Pons (tissue), 1 donor: ENCODE measurements at regions not wholly inside any gene's neighbourhood (a gene's known extent, or its start where the extent isn't known, plus 50 kb on each side); places are given as distances from the start of the nearest gene placed in this dataset.

ENCODE experiments used
- DNase-seq: peaks from one replicate; pipeline ENCODE4 v3.0.0-alpha.2; 2016; ENCODE audit warnings: low spot score

DNA sequence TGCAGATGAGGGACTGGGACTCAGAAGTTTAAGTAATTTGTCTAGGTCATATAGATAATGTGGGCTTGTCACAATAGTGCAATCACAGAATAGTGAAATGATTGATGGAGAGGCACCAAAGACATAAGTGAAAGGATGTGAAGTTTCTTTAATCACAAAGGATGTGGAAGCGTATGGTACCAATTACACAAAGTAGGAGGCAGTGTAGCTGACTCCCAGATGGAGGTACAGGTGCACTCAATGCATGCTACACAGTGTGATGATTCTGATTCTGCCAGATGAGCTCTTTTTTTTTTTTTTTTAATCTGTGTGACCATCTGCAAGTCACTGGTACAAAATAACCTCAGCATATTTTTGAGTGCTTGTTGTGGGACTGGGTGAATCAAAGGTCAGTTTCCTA, 411.3 kb downstream of the SPRY1 start:
- DNase-seq = no peak

DNA sequence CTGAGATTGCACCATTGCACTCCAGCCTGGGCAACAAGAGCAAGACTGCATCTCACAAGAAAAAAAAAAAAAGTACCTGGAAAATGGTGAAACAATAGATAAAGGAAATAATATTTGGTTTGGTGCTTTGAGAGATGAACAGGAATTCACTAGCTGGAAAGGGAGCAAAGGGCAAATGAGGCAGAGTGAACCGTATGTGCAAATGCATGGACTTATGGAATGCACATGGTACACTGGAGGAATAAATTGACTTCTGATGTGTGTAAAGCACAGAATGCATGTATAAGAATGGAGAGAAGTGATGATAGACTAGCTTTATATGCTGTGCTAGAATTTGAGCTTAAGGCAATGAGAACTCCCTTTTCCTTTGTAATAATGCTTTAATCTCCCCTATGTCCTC, 413.3 kb downstream of the SPRY1 start:
- no peak for DNase-seq

DNA sequence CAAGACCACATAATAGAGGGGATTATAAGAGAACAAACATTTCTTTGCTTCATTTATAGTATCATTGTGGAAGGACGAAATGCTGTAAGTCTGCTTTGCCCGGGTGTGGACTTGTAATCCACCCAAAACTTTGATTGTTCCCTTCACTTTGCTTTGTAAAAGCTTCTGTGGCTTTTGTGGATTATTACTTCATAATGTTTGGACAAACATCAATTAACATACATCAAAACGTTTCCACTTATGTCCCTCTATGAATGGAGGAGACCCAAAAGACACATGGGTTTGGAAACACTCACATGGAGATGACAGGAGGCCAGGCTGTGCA, 415.4 kb downstream of the SPRY1 start:
- DNase-seq = no peak

DNA sequence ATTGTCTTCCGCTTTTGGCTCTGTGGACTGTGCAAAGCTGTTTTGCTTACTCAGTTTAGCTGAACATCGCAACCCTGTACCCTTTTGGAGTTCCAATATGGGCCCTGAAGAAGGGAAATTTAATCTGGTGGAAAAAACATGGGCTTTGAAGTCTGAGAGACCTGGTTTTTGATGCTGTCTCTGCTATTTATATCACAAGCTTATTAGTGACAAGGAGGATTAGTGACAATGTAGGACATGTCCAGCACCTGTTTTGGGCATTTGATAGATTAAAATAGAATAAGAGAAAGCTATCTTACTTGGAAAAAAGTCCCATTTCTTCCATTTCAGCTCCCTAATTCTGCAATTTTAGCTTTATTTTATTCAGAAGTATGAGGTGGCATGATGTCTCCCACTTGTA, 417.3 kb downstream of the SPRY1 start:
- no peak for DNase-seq

DNA sequence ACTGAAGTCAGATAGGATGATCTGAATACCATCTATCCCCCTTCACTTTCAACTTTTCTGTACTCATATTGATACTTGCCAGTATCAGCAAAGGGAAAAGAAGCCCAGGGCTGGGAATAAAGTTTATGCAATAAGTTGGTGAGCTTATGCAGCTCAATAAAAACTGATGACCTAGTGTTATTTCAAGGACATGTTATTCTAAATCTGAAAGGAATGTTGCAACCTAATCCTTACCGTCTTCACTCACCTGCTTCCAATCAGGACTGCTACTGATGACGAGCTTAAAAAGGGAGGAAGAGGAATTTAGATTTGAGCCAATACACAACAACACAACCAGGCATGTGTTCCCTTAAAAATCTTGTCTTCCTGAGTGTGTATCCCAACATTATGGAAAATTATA, 419.9 kb downstream of the SPRY1 start:
- no peak for DNase-seq

DNA sequence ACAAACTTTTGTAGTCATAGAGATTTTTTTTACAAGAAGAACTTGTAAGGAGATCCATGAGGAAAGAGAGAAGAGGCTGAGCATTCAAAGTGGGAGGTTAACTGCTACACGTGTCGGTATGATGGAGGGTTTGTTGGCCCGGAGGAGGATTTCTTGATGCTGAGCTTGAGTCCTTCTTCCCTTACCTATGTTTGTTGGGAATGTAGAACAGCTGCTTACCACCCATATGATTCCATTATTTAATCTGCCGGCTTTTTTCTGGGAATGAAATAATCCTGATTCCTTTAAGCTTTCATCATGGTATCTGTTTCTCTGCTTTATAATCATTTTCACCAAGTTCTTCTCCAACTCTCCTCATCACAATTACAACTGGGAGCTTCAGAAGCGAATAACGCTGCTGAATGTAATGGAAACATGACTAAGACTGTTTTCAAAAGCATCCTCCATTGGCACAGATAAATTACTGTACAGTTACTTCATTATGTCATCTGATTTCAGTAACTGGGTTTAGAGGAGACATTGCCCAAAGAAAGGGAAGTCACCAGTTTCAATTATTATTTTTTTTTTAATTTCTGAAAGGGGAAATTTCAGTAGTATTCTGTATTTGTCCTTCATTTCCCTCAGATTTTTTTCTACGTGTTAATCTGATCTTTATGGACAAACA, 420.6 kb downstream of the SPRY1 start:
- DNase-seq = no peak

DNA sequence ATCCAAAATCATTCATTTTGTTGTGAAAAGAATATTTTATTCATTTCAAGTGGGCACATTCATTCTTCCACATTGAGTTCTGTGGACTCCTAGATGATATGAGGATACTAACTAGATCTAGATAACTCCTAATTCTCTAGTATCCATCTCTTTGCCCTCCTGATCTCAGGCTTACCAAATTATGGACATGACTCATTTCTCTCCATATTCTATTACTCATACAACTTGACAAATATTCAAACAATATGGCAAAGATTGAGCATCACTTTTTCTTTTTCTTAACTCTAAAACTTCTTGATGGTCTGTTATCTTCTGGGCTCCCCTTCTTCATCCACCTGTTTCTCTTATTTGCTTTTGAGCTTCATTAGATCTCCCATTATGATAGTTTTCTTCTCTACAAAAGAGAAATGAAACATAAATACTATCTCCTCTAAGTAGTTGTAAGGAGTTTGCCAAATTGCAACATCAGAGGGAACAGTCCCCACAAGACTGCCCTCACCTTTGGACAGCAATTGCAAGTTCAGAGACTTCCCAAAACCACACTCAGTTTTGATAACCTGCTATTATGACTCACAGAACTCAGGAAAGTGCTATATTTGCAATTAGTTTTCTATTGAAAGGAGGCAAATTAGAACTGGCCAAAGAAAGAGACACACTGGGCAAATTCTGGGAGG, 422.9 kb downstream of the SPRY1 start:
- DNase-seq = no peak

DNA sequence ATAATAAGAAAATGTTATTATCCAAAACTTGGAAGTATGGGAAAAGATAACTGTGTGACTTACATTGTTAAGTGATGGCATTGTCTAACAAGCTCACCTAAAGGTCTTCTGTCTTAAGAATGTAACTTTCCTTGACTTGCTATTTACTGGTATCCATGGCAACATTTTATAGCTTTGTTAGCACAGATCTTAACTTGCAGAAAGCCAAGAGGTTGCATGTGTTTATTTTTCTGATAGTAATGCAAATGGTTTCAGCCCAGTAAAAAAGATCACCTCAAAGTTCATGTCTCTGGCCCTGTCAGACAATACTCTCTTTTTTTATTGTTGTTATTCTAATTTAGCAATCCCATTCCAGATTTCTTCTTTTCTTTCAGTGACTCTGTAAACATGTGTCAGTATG, 425.3 kb downstream of the SPRY1 start:
- DNase-seq = no peak

DNA sequence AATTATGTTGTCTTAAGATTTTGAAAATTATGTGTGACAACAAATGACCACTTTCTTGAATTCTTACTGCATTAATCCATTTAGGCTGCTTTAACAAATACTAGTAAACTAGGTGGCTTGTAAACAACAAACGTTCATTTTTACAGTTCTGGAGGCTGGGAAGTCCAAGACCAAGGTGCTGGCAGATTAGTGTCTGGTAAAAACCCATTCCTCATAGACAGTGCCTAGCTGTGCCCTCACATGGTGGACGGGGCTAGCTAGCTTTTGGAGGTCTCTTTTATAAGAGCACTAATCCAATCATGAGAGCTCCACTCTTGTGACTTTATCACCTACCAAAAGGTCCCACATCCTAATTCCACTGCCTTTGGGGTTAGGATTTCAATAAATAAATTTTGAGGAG, 425.8 kb downstream of the SPRY1 start:
- DNase-seq = no peak

DNA sequence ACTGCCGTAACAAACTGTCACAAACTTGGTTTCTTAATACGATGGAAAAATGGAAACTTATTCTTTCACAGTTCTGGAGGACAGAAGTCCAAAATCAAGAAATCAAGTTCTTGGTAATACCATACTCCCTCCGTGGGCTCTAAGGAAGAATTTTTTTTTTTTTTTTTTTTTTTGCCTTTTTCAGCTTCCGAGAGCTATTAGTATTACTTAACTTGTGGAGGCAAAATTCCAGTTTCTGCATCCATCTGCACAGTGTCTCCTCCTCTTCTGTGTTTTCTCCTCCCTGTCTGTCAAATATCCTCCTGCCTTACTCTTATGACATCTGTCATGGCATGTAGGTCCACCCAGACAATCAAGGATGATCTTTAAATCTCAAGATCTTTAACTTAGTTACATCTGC, 426.6 kb downstream of the SPRY1 start:
- no peak for DNase-seq

DNA sequence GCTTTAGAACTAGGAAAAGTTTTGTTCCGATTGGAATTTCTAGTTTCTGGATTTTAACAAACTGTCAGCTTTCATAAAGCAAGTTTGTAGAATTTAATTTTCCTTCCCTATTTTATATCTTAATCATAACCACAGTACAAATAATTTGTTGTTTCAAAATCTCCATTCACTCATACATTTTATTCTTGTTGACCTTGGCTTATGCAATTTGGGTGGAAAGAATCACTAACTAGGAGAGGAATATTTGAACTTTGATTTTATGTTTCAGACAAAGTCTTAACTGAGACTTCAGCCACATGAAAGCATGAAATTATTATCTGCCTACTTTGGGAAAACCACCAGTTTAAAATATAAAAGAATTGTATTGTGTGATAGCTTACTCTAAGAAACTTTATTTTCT, 427.9 kb downstream of the SPRY1 start:
- DNase-seq = no peak

DNA sequence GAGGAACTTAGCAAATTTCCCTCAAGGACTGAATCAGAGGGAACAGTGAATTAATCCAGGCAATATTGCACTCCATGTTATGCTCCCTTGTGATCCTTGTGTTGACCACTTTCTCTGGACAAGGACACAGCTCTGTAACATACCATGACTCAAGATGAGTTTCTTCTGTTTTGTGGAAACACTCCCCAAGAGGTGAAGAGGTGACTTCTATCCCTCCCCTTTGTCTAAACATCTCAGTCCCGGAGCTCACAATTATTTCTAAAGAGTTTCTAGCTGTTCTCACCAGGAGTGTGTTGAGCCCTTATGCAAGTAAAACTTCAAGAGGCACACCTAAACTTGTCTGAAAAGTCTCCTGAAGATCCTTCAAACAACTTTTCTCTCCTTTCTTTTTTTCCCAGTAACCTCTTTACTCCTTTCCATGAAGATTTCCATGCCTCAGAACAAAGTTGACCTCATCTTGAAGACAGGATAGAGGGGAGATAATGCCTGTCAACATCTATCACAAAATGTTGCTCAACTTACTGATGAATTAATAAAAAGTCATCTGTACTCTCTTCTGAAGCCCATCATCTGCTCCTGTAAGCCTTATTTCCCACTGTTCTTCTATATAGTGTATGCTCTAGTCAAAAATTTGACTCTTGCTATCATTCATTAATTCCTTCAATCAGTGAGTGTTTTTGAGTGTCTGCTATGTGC, 429.1 kb downstream of the SPRY1 start:
- no peak for DNase-seq

DNA sequence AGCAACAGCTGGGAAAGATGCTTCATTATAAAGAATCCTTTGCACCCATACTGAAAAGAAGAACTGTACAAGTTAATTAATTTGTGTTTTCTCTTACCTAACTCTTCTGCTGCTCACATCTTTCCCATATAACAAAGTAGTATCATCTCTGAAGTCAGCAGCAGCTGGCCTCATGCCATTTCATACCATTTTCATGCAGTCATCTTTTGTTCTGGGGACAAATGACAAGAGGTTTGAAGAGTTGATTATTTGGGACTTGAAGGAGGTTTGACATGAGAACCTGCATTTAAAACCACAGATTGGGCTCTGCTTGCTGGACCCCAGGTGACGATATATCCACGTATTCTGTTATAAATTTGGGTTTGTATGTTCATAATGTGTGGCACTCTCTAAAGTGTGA, 430.3 kb downstream of the SPRY1 start:
- DNase-seq = no peak

DNA sequence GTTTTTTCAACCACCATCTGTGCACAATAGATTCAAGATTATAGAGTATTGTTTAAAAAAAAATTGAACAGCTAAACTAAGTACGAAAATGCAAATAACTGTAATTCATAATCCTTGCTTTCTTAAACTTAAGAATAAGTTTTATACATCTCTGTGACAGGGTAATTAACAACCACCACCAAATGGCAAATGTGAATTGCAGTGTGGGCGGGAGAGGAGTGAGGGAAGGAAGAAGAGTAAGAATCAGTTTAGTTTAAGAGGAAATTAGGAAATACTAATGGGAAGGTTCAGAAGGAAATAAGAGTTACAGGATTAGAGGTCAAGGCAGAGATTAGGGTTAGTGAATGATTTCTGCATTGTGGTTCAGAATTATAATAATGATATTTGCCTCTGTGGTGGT, 430.9 kb downstream of the SPRY1 start:
- DNase-seq = no peak

DNA sequence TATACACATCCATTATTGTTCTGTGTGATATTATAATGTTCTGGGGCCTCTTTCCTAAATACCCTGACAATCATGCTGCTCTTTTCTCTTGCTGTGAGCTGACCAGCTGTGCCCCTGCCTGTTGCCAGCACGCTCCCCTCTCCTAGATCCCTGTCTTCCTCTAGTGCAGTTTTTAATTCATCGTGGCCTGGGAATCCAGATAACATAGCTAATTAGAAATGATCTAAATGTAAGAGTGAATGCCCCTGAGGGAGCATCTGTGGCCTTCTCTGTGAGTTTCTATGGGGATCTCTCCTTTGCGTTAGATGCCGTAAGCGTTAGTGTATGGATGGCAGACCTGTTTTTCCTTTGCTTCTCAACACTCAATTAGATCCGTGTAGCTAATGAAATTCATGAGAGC, 434.3 kb downstream of the SPRY1 start:
- no peak for DNase-seq

DNA sequence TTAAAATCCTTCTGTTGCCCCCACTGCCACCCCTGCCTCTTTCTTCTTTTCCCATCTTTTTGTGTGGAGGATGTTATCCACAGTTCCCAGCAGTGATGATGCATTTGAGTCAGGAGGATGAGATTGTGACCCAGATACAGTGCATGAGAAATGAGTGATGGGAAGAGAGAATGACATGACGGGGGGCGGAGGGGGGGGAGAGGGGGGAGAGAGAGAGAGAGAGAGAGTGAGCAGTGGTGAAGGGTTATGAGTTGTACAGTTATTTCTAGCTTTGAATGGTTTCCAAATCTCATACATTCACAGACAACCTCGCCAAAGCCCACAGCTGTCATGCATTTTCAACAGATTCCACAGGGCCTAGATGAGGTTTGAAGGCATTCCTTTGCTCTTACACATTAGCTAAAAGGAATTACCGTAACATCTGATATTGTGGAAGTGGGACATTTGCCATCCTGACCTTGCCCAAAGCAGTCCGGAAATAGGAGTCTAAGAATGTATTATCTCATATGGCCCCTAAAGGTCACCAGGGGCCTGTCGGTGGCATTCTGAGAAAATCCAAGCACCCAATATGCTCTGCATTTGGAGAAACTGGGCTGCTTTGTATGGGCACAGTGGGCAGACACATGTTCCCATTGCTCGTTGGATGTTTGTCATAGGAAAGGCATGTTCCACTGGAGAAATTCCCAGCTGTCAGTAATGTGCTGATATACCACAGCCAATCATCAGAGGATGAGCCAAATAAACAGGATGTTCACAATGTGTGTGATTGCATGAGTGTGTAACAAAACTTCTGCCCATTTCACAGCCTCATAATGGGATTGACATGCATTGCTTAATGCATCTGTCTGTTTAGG, 435.8 kb downstream of the SPRY1 start:
- DNase-seq = no peak

DNA sequence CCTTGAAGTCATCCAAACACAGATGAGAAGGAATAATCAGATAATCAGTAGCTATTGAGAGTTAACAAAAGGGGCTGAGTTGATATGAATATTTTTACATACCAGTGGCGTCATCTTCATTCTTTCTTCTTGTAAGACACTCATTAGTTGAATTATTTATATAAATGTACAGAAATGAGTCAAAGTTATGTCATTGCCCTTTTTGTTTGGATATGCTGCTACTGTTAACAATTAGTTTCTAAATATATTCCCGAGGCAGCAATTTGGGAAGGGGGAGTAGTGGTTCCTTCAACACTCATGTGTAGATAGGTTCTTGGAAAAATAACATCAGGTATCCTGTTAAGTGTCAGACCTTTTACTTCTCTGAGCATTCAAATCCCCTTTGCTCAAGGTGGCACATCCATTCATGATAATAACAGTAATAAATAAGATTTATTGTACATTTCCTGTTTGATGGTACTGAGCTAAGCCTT, 436.6 kb downstream of the SPRY1 start:
- no peak for DNase-seq

DNA sequence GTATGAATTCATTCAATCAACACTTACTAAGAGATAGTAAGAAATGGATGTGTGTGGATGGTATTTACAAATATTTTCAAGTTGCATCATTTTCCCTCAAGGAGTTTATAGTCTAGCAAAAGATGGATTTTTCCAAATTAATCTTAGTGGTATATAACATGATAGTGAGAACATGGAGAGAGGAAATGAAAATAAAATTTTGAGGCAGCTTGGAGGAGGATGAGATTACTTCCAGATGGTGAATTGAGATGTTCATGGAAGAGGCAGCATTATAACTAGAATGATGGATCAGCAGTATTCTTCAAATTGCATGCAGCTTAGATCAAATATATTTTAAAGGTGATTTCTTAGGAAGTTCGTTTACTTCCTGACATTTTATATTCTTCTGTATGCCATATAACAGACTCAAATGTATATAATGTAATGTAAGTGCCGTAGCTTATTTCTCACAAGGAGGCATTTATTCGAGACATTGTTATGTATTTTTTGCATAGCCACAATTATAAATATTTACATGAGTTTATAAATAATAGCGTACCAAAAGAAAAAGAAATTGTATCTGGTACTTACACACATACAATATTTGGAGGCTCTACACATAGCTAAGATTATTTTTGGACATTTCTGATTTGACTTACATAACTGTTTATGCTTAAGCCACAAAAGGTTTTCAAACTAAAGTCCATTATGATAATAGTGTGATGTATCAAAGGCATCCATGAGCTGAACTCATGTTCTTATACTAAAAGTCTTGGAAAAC, 439.4 kb downstream of the SPRY1 start:
- DNase-seq = no peak

DNA sequence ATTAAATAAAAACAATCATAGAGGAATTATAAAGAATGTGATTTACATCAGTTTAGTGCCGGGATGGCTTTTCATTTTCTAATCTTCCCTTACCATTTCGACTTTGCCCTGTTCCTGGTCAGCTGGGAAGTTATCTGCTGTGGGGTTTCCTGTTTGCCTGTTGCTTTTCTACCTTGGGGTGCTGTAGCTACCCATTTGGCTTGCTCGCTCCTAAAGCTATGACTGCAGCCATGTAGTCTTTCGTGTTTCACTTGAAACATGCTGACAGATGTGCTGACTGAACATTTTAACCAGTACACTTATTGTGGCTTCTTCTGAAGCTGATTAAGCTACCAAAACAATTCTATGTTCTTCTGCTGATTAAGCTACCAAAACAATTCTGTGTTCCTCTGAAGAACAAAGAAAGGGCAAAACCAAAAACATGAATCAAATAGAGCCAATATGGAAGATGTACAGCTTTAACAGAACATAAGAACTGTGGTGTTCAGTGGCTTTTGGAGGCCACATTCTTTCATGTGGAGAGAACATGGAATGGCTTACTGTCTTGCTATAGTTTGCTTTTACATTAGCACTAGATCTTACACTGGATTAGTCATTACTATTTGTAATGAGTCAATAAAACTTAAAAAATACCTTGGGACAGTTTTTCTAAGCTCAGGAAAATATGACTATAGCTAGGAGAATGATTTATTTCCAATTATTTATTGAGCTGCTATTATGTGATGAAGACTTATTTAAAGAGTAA, 440.4 kb downstream of the SPRY1 start:
- no peak for DNase-seq

DNA sequence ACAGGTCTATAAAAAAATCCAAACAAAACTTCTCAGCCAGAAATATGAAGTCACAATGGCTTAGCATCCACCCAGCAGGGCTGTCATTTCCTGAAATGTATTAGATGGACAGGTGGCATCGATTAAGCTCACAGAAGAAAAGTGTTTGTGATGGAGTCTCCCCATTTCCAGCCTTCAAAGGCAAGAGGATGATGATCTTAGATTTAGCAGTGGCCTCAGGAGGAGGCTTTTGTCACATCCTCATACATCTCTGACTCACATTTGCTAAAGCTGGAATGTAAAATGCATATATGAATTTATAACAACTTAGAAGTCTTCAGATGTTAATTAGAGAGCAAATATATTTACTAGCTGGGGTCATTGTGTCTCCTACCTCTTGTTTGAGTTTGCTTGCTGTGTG, 441.9 kb downstream of the SPRY1 start:
- DNase-seq = no peak

DNA sequence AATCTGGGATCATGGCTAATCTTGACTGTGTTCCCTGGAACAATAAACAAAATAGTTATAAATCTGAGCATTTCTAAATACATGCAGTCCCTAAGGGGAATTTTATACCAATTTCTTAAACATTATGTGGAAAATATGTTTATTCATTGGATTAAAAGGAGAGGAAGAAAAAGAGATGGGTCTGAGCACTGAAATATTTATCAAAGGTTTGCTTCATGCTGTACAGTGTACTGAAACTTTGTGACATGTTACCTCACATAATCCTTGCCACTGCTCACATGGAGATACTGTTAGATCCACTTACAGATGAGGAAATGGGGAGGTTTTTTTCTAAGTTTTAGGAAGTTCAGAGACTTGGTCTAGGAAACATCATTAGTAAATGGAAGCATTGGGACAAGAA, 443.6 kb downstream of the SPRY1 start:
- no peak for DNase-seq
